Panc1 (cell line): ENCODE measurements at regions not wholly inside any gene's neighbourhood (a gene's known extent, or its start where the extent isn't known, plus 50 kb on each side); places are given as distances from the start of the nearest gene placed in this dataset.

ENCODE experiments used
- ATAC-seq: fragments of 200-7000 bp; cut with Tn5 transposase; 2 replicates; pipeline ENCODE4 v1.9.1; 2020; ENCODE audit warnings: mild to moderate bottlenecking, moderate library complexity
- BruUV-seq: library from RNA; stranded (reverse); fragments of 400-500 nt; replicated peaks from 2 replicates; lab custom pipeline; 2021; lab: Mats Ljungman, UMichigan
- CTCF ChIA-PET: fragments of 300-600 bp; sonication (Branson Sonifier 250); formaldehyde crosslinking; loops from one replicate; lab custom pipeline; 2022; ENCODE audit warnings: antibody characterized with exemption; lab: Charles Lee
- POLR2A ChIA-PET: fragments of 300-600 bp; sonication (Branson Sonifier 250); formaldehyde crosslinking; loops from one replicate; lab custom pipeline; 2022; ENCODE audit warnings: antibody characterized with exemption; lab: Charles Lee
- DNase-seq: peaks from one replicate; pipeline ENCODE4 v3.0.0-alpha.2; 2010; ENCODE audit warnings: low read depth, low spot score
- H3K27ac ChIP-seq: 2 replicates; pipeline ENCODE4 v1.5.1; 2011; ENCODE audit warnings: mild to moderate bottlenecking, low read length, inconsistent platforms
- H3K27me3 ChIP-seq: fragments of 200-500 bp; sonication (Bioruptor generic); 2 replicates; pipeline ENCODE4 v1.6.0; 2014; ENCODE audit warnings: low read length, inconsistent platforms; ENCODE audit not compliant: control insufficient read depth, insufficient read depth
- H3K36me3 ChIP-seq: fragments of 200-500 bp; sonication (Bioruptor generic); 2 replicates; pipeline ENCODE4 v1.5.1; 2014; ENCODE audit warnings: inconsistent platforms, mild to moderate bottlenecking, low read length, moderate library complexity; ENCODE audit not compliant: control insufficient read depth, insufficient read depth
- H3K4me1 ChIP-seq: 2 replicates; pipeline ENCODE4 v1.5.1; 2011; ENCODE audit warnings: inconsistent platforms, mild to moderate bottlenecking, low read length, moderate library complexity; ENCODE audit not compliant: control insufficient read depth, insufficient read depth
- H3K4me3 ChIP-seq, 2 experiments: 2 replicates each; pipeline ENCODE4 v1.5.1; 2011 to 2012; ENCODE audit warnings: low read depth in 2 of 2, low read length in 2 of 2, mild to moderate bottlenecking in 2 of 2, inconsistent platforms in 1 of 2, moderate library complexity in 1 of 2
- H3K9me3 ChIP-seq: fragments of 200-500 bp; sonication (Bioruptor generic); 2 replicates; pipeline ENCODE4 v1.5.1; 2014; ENCODE audit warnings: low read depth, mild to moderate bottlenecking, inconsistent platforms, low read length, moderate library complexity; ENCODE audit not compliant: control insufficient read depth, insufficient read depth
- POLR2AphosphoS5 ChIP-seq: IDR thresholded peaks from 2 replicates; pipeline ENCODE4 v1.6.1; 2012; ENCODE audit warnings: mild to moderate bottlenecking, low read depth, low read length, moderate library complexity
- SIN3A ChIP-seq: IDR thresholded peaks from 2 replicates; pipeline ENCODE4 v1.6.1; 2012; ENCODE audit warnings: low read depth, mild to moderate bottlenecking, low read length, moderate library complexity, borderline replicate concordance; ENCODE audit not compliant: insufficient read depth
- TCF7L2 ChIP-seq: IDR thresholded peaks from 2 replicates; pipeline ENCODE4 v1.6.1; 2011; ENCODE audit warnings: mild to moderate bottlenecking, low read depth, low read length, inconsistent platforms
- in situ Hi-C: cut with HindIII; loops from 2 replicates; pipeline ENCODE4 v1.10.0; 2016; ENCODE audit warnings: low sequenced_read_pairs, low pct_unique_long_range_greater_than_20kb
- intact Hi-C: fragments of 100-400 bp; cut with micrococcal nuclease; formaldehyde crosslinking; loops from one replicate; pipeline ENCODE4 v1.10.0; 2022; ENCODE audit not compliant: unreplicated experiment
- TF ChIP-seq, protein P1 (sequence below): fragments of 450-650 bp; IDR thresholded peaks from 2 replicates; pipeline ENCODE4 v1.5.1; 2017; ENCODE audit warnings: mild to moderate bottlenecking
- TF ChIP-seq, protein P2 (sequence below), 2 experiments: IDR thresholded peaks; 2 replicates each; pipeline ENCODE4 v1.6.1; 2011 to 2012; ENCODE audit warnings: low read depth in 2 of 2, control low read depth in 1 of 2, low read length in 1 of 2, mild to moderate bottlenecking in 1 of 2, moderate library complexity in 1 of 2; ENCODE audit not compliant: insufficient read depth in 1 of 2

DNA sequence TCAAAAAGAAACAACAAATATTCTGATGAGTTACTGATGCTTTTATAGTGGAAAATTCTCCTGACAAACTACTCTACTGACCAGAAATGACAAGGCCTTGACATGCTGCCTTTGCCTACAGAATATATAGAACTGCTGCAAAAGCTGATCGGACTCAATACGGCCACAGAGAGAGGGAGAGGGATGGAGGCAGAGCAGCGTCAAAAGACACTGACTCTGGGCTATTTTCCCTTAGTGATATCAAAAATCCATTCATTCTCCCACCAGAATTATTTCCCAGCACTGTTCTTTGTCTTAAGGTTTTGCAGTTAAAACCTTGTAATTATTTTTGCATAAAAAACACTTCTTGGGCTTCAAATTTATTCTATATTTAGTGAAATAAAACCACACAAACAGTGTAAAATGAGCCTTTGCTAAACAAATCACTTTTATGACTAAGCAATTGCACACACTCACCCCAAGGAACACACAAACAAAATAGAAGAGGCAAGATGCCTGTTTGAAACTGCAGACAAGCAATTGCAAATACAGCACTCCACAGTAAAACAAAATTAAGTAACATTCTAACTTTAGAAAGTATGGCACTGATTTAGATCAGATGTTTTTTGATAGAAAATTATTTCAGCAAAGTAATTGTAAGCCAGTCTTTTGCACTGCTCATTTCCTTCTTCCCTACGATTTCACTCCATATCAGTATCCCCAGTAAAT, 1036.4 kb downstream of the ADGRL2 start:
- Histone ChIP-seq H3K4me1 (no peaks in the 10 kb centered on the region), H3K9me3 (no peaks in the 10 kb centered on the region), H3K36me3 (no peaks in the 10 kb centered on the region), H3K4me3 (no peak overlapping the region), H3K27me3 (peaks cover 2% of the 10 kb centered on the region; the same call in 1 of the 2 replicates), H3K27ac (no peak overlapping the region)
- CTCF ChIA-PET: interaction anchor here (0.6 kb wide), 1 partner anchor 1597 kb away, joined by 5 read pairs; no protein-coding TSS in a partner anchor
- intact Hi-C loops (no loop called here), in situ Hi-C loops (no loop called here)
- no peak for TF ChIP-seq SIN3A
- TF ChIP-seq, protein P1, sequence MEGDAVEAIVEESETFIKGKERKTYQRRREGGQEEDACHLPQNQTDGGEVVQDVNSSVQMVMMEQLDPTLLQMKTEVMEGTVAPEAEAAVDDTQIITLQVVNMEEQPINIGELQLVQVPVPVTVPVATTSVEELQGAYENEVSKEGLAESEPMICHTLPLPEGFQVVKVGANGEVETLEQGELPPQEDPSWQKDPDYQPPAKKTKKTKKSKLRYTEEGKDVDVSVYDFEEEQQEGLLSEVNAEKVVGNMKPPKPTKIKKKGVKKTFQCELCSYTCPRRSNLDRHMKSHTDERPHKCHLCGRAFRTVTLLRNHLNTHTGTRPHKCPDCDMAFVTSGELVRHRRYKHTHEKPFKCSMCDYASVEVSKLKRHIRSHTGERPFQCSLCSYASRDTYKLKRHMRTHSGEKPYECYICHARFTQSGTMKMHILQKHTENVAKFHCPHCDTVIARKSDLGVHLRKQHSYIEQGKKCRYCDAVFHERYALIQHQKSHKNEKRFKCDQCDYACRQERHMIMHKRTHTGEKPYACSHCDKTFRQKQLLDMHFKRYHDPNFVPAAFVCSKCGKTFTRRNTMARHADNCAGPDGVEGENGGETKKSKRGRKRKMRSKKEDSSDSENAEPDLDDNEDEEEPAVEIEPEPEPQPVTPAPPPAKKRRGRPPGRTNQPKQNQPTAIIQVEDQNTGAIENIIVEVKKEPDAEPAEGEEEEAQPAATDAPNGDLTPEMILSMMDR: no peak
- TF ChIP-seq POLR2AphosphoS5: no peak
- BruUV-seq: no TSS peak
- POLR2A ChIA-PET: no interaction called here
- no peak for DNase-seq
- no peak for ATAC-seq

DNA sequence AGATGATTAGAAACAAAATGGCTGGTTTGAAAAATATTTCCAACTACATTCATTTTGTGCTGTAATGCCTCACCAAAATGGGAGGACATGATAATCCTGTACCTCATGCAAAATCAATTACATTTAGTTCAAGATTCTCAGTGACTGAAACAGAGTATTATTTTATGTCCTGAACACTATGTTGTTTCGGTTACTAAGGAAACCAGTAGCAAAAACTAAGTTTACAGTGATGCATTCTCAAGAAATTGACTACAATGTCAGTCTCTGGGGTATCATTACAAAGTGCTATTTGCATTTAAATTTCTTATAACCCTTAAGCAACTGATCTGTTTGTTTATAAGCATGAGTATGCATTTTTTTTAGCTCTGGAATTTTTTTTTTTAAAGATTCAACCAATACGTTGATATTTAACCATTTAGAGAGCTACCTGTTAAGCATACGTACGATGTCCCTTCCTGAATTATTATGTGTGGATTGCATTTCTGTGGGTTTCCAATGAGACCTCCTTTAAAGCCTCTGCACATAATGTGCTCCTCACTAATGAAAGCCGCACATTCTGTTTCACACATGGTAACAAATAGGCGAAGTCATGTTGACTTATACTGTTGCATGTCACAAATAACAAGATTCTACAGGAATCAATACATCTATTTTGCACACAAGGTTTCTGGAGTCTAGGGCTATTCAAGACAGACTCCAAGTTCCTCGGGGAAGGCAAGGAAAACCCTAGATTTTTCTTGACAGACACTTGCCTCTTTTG, 1035.7 kb downstream of the ADGRL2 start:
- no peak overlapping the region for H3K27ac ChIP-seq
- ATAC-seq: no peak
- no peak for TF ChIP-seq SIN3A
- no peak for TF ChIP-seq POLR2AphosphoS5
- TF ChIP-seq, protein P1: no peak
- TF ChIP-seq TCF7L2: no peak
- TF ChIP-seq, protein P2, sequence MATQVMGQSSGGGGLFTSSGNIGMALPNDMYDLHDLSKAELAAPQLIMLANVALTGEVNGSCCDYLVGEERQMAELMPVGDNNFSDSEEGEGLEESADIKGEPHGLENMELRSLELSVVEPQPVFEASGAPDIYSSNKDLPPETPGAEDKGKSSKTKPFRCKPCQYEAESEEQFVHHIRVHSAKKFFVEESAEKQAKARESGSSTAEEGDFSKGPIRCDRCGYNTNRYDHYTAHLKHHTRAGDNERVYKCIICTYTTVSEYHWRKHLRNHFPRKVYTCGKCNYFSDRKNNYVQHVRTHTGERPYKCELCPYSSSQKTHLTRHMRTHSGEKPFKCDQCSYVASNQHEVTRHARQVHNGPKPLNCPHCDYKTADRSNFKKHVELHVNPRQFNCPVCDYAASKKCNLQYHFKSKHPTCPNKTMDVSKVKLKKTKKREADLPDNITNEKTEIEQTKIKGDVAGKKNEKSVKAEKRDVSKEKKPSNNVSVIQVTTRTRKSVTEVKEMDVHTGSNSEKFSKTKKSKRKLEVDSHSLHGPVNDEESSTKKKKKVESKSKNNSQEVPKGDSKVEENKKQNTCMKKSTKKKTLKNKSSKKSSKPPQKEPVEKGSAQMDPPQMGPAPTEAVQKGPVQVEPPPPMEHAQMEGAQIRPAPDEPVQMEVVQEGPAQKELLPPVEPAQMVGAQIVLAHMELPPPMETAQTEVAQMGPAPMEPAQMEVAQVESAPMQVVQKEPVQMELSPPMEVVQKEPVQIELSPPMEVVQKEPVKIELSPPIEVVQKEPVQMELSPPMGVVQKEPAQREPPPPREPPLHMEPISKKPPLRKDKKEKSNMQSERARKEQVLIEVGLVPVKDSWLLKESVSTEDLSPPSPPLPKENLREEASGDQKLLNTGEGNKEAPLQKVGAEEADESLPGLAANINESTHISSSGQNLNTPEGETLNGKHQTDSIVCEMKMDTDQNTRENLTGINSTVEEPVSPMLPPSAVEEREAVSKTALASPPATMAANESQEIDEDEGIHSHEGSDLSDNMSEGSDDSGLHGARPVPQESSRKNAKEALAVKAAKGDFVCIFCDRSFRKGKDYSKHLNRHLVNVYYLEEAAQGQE (IDR thresholded peaks at IDR 0.05; ENCODE audit: insufficient read depth in 1 of 2, low read depth in 2 of 2, low read length in 1 of 2): no peak
- intact Hi-C loops: no loop called here
- CTCF ChIA-PET: no interaction called here
- POLR2A ChIA-PET: no interaction called here
- no peaks in the 10 kb centered on the region for H3K4me1 ChIP-seq
- in situ Hi-C loops: no loop called here
- DNase-seq: no peak
- no peaks in the 10 kb centered on the region for H3K9me3 ChIP-seq
- H3K4me3 ChIP-seq: no peak overlapping the region
- peaks cover 2% of the 10 kb centered on the region; the same call in 1 of the 2 replicates for H3K27me3 ChIP-seq
- no TSS peak for BruUV-seq
- no peaks in the 10 kb centered on the region for H3K36me3 ChIP-seq
